GM12891 (cell line): ENCODE measurements at regions not wholly inside any gene's neighbourhood (a gene's known extent, or its start where the extent isn't known, plus 50 kb on each side); places are given as distances from the start of the nearest gene placed in this dataset.

Source experiments
- POLR2A ChIP-seq: IDR thresholded peaks from 2 replicates; pipeline ENCODE4 v1.6.1; 2011; ENCODE audit warnings: low read depth, low read length, control low read depth
- POLR2AphosphoS5 ChIP-seq: IDR thresholded peaks from 2 replicates; pipeline ENCODE4 v1.6.1; 2011; ENCODE audit warnings: low read depth, low read length, control low read depth
- POU2F2 ChIP-seq: IDR thresholded peaks from 2 replicates; pipeline ENCODE4 v1.6.1; 2011; ENCODE audit warnings: low read depth, mild to moderate bottlenecking, control low read depth, low read length, moderate library complexity
- SPI1 ChIP-seq: IDR thresholded peaks from 2 replicates; pipeline ENCODE4 v1.6.1; 2011; ENCODE audit warnings: low read depth, low read length, control low read depth
- TAF1 ChIP-seq: IDR thresholded peaks from 2 replicates; pipeline ENCODE4 v1.6.1; 2011; ENCODE audit warnings: low read depth, low read length, control low read depth

DNA sequence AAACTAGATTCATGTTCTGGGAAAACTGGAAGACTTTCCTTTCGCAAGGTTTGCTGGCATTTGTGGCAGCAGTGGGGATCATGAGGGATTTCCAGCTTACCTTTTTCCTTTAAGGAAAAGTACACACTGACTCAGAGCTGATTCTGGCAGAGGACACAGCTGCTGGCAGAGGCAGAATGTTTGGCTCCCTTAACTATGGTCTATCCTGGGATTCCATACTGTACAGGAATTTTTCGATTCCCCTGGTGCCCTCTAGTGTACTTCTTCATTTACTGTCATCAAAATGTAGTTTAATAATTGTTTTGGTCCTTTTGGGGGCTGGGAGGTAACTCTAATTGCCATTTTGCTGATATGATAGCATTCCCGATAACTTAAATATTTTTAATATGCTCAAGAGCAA, 152.7 kb downstream of the GABRG1 start:
- TF ChIP-seq POLR2A = no peak
- no peak for TF ChIP-seq TAF1
- TF ChIP-seq POLR2AphosphoS5 = no peak
- TF ChIP-seq POU2F2 = no peak
- no peak for TF ChIP-seq SPI1
